Psoas muscle (tissue), 7 donors: ENCODE measurements at regions not wholly inside any gene's neighbourhood (a gene's known extent, or its start where the extent isn't known, plus 50 kb on each side); places are given as distances from the start of the nearest gene placed in this dataset.

Experiments used
- ATAC-seq, 4 donors: fragments of 200-7000 bp; cut with Tn5 transposase; one replicate each; pipeline ENCODE4 v1.9.1; 2020; ENCODE audit warnings: moderate library complexity in 3 of 4, mild to moderate bottlenecking in 2 of 4
- DNase-seq, 2 donors: peaks; one replicate each; pipeline ENCODE4 v3.0.0-alpha.2; 2020
- H3K27ac ChIP-seq: fragments of 200-600 bp; one replicate; pipeline ENCODE4 v1.8.0; 2022
- H3K27me3 ChIP-seq, 3 donors: fragments of 200-600 bp in 1 of 3; one replicate each; pipeline versions ENCODE4 v1.6.1 to v1.8.0; 2013 to 2022; ENCODE audit warnings: low read length in 2 of 3, mild to moderate bottlenecking in 2 of 3, moderate library complexity in 1 of 3; ENCODE audit not compliant: insufficient read depth in 3 of 3
- H3K36me3 ChIP-seq, 2 donors: fragments of 200-600 bp in 1 of 2; one replicate each; pipeline versions ENCODE4 v1.6.1 to v1.8.0; 2013 to 2022; ENCODE audit warnings: low read depth in 1 of 2, mild to moderate bottlenecking in 1 of 2, moderate library complexity in 1 of 2; ENCODE audit not compliant: insufficient read depth in 1 of 2
- H3K4me1 ChIP-seq: fragments of 200-600 bp; one replicate; pipeline ENCODE4 v1.8.0; 2022
- H3K4me3 ChIP-seq: fragments of 200-600 bp; one replicate; pipeline ENCODE4 v1.8.0; 2022; ENCODE audit warnings: mild to moderate bottlenecking
- H3K9me3 ChIP-seq: fragments of 200-600 bp; one replicate; pipeline ENCODE4 v1.8.0; 2022
- WGBS, 3 donors: extraction: QIAGEN DNeasy Blood & Tissue Kit; methylation state at CpG; one replicate each; pipeline versions ENCODE4 v1.1.6 to v1.1.7; 2013; 5-methylcytosine and 5-hydroxymethylcytosine counted together
- intact Hi-C, 2 donors: fragments of 100-400 bp; cut with DNase I; formaldehyde crosslinking; loops; one replicate each; pipeline versions ENCODE4 v1.11.0 to v1.14.2; 2022
- TF ChIP-seq, protein P1 (sequence below): fragments of 200-600 bp; IDR thresholded peaks from one replicate; pipeline ENCODE4 v1.8.0; 2022; ENCODE audit warnings: antibody characterized with exemption
- donor health status: healthy with polysubstance abuse.
- donor health status: DM: no; HTN: no; CAD: no; lungs with moderate emphysema.
- donor health status: Bipolar disorder and iron deficiency.
- donor health status: healthy.
- donor health status: DM: yes; HTN: yes; CAD: no.
- donor health status: DM: no; HTN: no; CAD: no.
- donor health status: DM: yes; HTN: yes; CAD: no.

DNA sequence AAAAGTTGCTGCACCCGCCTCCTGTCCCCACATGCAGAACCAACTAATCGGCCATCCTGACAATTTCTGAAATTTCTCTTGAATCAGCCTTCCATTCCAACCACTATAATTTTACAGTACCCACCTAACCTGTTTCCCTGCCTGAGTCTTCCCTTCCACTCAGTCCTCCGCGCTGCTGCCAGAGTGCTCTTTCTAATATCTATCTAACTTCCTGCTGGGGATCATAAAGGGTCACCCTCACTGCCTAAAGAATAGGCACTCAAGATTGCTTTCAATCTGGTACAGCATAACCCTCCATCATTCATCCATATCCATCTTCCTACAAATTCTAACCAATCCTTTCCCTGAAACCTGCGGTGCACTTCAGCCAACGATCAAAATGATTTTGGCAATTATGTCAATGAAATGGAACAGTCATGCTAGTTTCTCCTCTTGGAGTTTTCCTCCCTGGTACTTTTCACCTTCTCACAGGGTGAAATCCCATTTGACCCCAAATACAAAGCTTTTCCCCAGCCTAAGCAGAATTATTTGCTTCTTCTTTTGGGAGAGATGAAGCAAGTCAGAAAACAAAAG lies 117.5 kb upstream of the BEND6 start:
- 71 to 92% (median 79%) methylated on average over 6 of the region's 6 CpGs for WGBS, 3 donors
- DNase-seq (no peak), ATAC-seq (no peak)
- H3K27me3 ChIP-seq = no peaks in the 10 kb centered on the region
- TF ChIP-seq, protein P1, sequence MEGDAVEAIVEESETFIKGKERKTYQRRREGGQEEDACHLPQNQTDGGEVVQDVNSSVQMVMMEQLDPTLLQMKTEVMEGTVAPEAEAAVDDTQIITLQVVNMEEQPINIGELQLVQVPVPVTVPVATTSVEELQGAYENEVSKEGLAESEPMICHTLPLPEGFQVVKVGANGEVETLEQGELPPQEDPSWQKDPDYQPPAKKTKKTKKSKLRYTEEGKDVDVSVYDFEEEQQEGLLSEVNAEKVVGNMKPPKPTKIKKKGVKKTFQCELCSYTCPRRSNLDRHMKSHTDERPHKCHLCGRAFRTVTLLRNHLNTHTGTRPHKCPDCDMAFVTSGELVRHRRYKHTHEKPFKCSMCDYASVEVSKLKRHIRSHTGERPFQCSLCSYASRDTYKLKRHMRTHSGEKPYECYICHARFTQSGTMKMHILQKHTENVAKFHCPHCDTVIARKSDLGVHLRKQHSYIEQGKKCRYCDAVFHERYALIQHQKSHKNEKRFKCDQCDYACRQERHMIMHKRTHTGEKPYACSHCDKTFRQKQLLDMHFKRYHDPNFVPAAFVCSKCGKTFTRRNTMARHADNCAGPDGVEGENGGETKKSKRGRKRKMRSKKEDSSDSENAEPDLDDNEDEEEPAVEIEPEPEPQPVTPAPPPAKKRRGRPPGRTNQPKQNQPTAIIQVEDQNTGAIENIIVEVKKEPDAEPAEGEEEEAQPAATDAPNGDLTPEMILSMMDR = no peak
- peak overlapping the region; percentile 98 for H3K27ac ChIP-seq
- H3K9me3 ChIP-seq = no peaks in the 10 kb centered on the region
- H3K4me1 ChIP-seq = peaks cover 41% of the 10 kb centered on the region
- no peaks in the 10 kb centered on the region for H3K36me3 ChIP-seq
- intact Hi-C loops = no loop called here
- H3K4me3 ChIP-seq = peak overlapping the region; percentile 84

DNA sequence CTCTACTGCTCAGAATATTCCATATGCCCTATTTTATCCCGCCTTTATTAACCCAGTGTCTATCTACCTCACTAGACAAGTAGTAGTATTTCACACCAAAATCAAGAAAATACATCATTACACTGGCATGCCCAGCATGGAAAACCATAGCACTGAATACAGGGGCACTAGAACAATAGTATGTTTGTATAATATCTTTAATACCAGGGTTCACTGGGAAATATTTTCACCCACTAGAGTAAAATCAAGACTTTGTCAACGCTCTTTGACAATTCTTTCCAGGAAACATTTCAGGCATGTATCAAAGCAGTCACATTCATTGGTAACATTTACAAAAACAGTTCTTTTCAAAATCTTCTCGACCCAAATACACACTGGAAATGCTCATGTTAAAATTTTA lies 119.3 kb upstream of the BEND6 start:
- Histone ChIP-seq H3K4me1 (peaks cover 46% of the 10 kb centered on the region), H3K27me3 (no peaks in the 10 kb centered on the region), H3K36me3 (no peaks in the 10 kb centered on the region), H3K27ac (peak overlapping the region; percentile 73), H3K4me3 (no peak overlapping the region), H3K9me3 (no peaks in the 10 kb centered on the region)
- TF ChIP-seq, protein P1 = no peak
- no peak for ATAC-seq
- no peak for DNase-seq
- WGBS, 3 donors = 84 to 89% (median 85%) methylated on average over 3 of the region's 3 CpGs
- intact Hi-C loops = no loop called here

DNA sequence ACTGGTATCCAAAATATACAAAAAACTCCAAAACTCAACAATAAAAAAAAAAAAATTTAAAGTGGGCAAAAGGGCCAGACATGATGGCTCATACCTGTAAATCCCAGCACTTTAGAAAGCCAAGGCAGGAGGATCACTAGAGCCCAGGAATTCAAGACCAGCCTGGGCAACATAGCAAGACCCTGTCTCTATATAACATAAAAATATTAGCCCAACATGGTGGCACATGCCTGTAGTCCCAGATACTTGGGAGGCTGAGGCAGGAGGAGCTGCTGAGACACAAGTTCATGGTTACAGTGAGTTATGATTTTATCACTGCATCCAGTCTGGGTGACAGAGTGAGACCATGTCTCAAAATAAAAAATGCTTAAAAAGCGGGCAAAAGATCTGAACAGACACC lies 121.0 kb upstream of the BEND6 start:
- 94 to 96% (median 96%) methylated on average over 1 of the region's 1 CpG for WGBS, 3 donors
- H3K27ac ChIP-seq = peak overlapping the region; percentile 73
- no peak for DNase-seq
- H3K27me3 ChIP-seq = no peaks in the 10 kb centered on the region
- H3K36me3 ChIP-seq = no peaks in the 10 kb centered on the region
- no peak overlapping the region for H3K4me3 ChIP-seq
- H3K9me3 ChIP-seq = no peaks in the 10 kb centered on the region
- intact Hi-C loops = loop anchor here in 1 of 2 donors (5.0 kb wide), 1 partner anchor 62 kb away; no protein-coding TSS in a partner anchor
- peaks cover 62% of the 10 kb centered on the region for H3K4me1 ChIP-seq
- peak in 1 of 4 donors; percentile 18 for ATAC-seq
- TF ChIP-seq, protein P1 = no peak

DNA sequence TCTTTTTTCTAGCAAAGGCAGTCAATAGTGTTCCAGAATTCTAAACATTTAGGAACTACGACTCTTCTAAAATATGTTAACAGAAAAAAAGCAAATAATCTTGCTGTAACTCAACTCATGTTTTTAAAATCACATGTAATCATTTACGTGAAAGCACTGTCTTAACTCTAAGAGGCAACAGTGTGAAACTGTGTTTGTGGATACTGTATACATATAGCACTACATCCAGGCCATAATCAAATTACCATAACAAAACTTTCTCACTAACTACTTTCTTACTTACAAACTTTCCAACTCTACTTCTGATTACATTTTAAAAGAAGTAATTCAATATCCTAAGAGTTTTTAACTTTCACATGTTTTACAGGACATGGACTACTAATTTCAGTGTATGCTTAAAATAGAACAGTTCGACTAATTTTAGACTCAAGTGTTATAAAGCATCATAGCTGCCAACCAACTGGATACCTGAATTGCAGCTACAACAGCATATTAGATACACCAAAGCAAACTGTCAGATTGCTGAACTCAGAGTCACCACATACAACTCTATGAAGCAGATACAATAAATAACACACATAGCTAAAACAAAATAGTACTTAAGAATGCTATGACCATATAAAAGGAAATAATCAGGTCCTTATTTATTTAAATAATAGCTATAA lies 121.6 kb upstream of the BEND6 start:
- Histone ChIP-seq H3K9me3 (no peaks in the 10 kb centered on the region), H3K27ac (peak overlapping the region; percentile 73), H3K36me3 (no peaks in the 10 kb centered on the region), H3K27me3 (no peaks in the 10 kb centered on the region), H3K4me1 (peaks cover 62% of the 10 kb centered on the region), H3K4me3 (peak overlapping the region; percentile 15)
- TF ChIP-seq, protein P1 = no peak
- WGBS, 3 donors = 30 to 45% (median 32%) methylated on average over 3 of the region's 3 CpGs
- DNase-seq (no peak), ATAC-seq (peak; percentile 77 to 91 (median 86))
- intact Hi-C loops = loop anchor here in 1 of 2 donors (5.0 kb wide), 1 partner anchor 61 kb away; no protein-coding TSS in a partner anchor
